ENCODE measurements at regions not wholly inside any gene's neighbourhood (a gene's known extent, or its start where the extent isn't known, plus 50 kb on each side); places are given as distances from the start of the nearest gene placed in this dataset.
"Not testable (repeated sequence)": the region's sequence is repeated elsewhere in the genome, so short reads cannot be mapped to it uniquely, and the experiment has no call there.

- DNase-seq: no peak
Measured at GRCh38 chr4:75180790-75181776, 248.2 kb downstream of the PARM1 start.

- DNase-seq: no peak
Measured at GRCh38 chr4:75180217-75180616, 247.3 kb downstream of the PARM1 start.

- no peak for DNase-seq
Measured at GRCh38 chr4:75179510-75179909, 246.6 kb downstream of the PARM1 start.

- no peak for DNase-seq
Measured at GRCh38 chr4:75172551-75172950, 239.6 kb downstream of the PARM1 start.

- DNase-seq: peak; percentile 45
Measured at GRCh38 chr4:75169427-75169826, 236.5 kb downstream of the PARM1 start.

- no peak for DNase-seq
Measured at GRCh38 chr4:75169020-75169419, 236.1 kb downstream of the PARM1 start.

GRCh38 chr4:75168548-75168947 is 235.6 kb downstream of the PARM1 start:
- DNase-seq: no peak

- DNase-seq: not testable (repeated sequence)
Measured at GRCh38 chr4:75165100-75165499, 232.2 kb downstream of the PARM1 start.

- DNase-seq: no peak
Measured at GRCh38 chr4:75158451-75158850, 225.5 kb downstream of the PARM1 start.

GRCh38 chr4:75154994-75155393 is 222.1 kb downstream of the PARM1 start:
- no peak for DNase-seq

GRCh38 chr4:75146223-75146622 is 213.3 kb downstream of the PARM1 start:
- DNase-seq: no peak

- no peak for DNase-seq
Measured at GRCh38 chr4:75144475-75144874, 211.6 kb downstream of the PARM1 start.

- DNase-seq: no peak
Measured at GRCh38 chr4:75142850-75143249, 209.9 kb downstream of the PARM1 start.

GRCh38 chr4:75142382-75142781 is 209.5 kb downstream of the PARM1 start:
- DNase-seq: no peak

- no peak for DNase-seq
Measured at GRCh38 chr4:75141162-75141561, 208.2 kb downstream of the PARM1 start.

- no peak for DNase-seq
Measured at GRCh38 chr4:75137302-75137701, 204.4 kb downstream of the PARM1 start.

GRCh38 chr4:75135068-75135825 is 202.3 kb downstream of the PARM1 start:
- no peak for DNase-seq

GRCh38 chr4:75126870-75127269 is 194.0 kb downstream of the PARM1 start:
- not testable (repeated sequence) for DNase-seq

GRCh38 chr4:75126058-75126457 is 193.1 kb downstream of the PARM1 start:
- no peak for DNase-seq

- DNase-seq: no peak
Measured at GRCh38 chr4:75122424-75123014, 189.6 kb downstream of the PARM1 start.

GRCh38 chr4:75118739-75119138 is 185.8 kb downstream of the PARM1 start:
- DNase-seq: no peak

GRCh38 chr4:75110061-75110460 is 177.1 kb downstream of the PARM1 start:
- DNase-seq: no peak
